Left ventricle myocardium inferior (tissue), 1 donor: ENCODE measurements at regions not wholly inside any gene's neighbourhood (a gene's known extent, or its start where the extent isn't known, plus 50 kb on each side); places are given as distances from the start of the nearest gene placed in this dataset.
"Not testable (repeated sequence)": the region's sequence is repeated elsewhere in the genome, so short reads cannot be mapped to it uniquely, and the experiment has no call there.

Source experiments
- DNase-seq: peaks from one replicate; pipeline ENCODE4 v3.0.0-alpha.2; 2020
- H3K27ac ChIP-seq: fragments of 200-600 bp; replicated peaks from 2 replicates; pipeline ENCODE4 v1.8.0; 2021
- H3K27me3 ChIP-seq: fragments of 200-600 bp; 2 replicates; pipeline ENCODE4 v1.8.0; 2021; ENCODE audit warnings: low read depth
- H3K36me3 ChIP-seq: fragments of 200-600 bp; 2 replicates; pipeline ENCODE4 v1.8.0; 2021
- H3K4me1 ChIP-seq: fragments of 200-600 bp; 2 replicates; pipeline ENCODE4 v1.8.0; 2021
- H3K4me3 ChIP-seq: fragments of 200-600 bp; 2 replicates; pipeline ENCODE4 v1.8.0; 2021; ENCODE audit warnings: mild to moderate bottlenecking, moderate library complexity
- H3K9me3 ChIP-seq: fragments of 200-600 bp; replicated peaks from 2 replicates; pipeline ENCODE4 v1.8.0; 2021
- CTCF ChIP-seq: fragments of 200-600 bp; IDR thresholded peaks from 2 replicates; pipeline ENCODE4 v1.8.0; 2021; ENCODE audit warnings: antibody characterized with exemption, mild to moderate bottlenecking, borderline replicate concordance
- intact Hi-C: fragments of 100-400 bp; cut with micrococcal nuclease; formaldehyde crosslinking; loops from one replicate; pipeline ENCODE4 v1.11.0; 2022
- donor health status: DM: no; HTN: yes; CAD: no; lungs with severe emphysema.

GRCh38 chr3:134721214-134721613, 70.4 kb upstream of the KY start:
- intact Hi-C loops, result no loop called here
- Histone ChIP-seq H3K27ac (no peak overlapping the region), H3K27me3 (no peaks in the 10 kb centered on the region), H3K36me3 (no peaks in the 10 kb centered on the region), H3K4me3 (no peak overlapping the region), H3K4me1 (no peaks in the 10 kb centered on the region), H3K9me3 (no peaks in the 10 kb centered on the region)
- no peak for TF ChIP-seq CTCF
- no peak for DNase-seq

GRCh38 chr3:134722969-134723368, 72.1 kb upstream of the EPHB1 start:
- H3K4me1 ChIP-seq, result no peaks in the 10 kb centered on the region
- intact Hi-C loops, result no loop called here
- TF ChIP-seq CTCF, result no peak
- H3K27me3 ChIP-seq, result no peaks in the 10 kb centered on the region
- H3K4me3 ChIP-seq, result no peak overlapping the region
- no peak overlapping the region for H3K27ac ChIP-seq
- DNase-seq, result no peak
- no peaks in the 10 kb centered on the region for H3K36me3 ChIP-seq
- no peaks in the 10 kb centered on the region for H3K9me3 ChIP-seq

- DNase-seq, result no peak
- H3K27me3 ChIP-seq, result no peaks in the 10 kb centered on the region
- H3K27ac ChIP-seq, result no peak overlapping the region
- no peaks in the 10 kb centered on the region for H3K9me3 ChIP-seq
- intact Hi-C loops, result no loop called here
- no peak for TF ChIP-seq CTCF
- H3K36me3 ChIP-seq, result no peaks in the 10 kb centered on the region
- no peak overlapping the region for H3K4me3 ChIP-seq
- H3K4me1 ChIP-seq, result no peaks in the 10 kb centered on the region
Measured at GRCh38 chr3:134729649-134730048, 65.4 kb upstream of the EPHB1 start.

- Histone ChIP-seq H3K4me3 (no peak overlapping the region), H3K9me3 (no peaks in the 10 kb centered on the region), H3K27me3 (no peaks in the 10 kb centered on the region), H3K27ac (no peak overlapping the region), H3K36me3 (no peaks in the 10 kb centered on the region), H3K4me1 (no peaks in the 10 kb centered on the region)
- intact Hi-C loops, result no loop called here
- TF ChIP-seq CTCF, result no peak
- DNase-seq, result no peak
Measured at GRCh38 chr3:134737516-134737915, 57.5 kb upstream of the EPHB1 start.

GRCh38 chr3:134740077-134740476, 55.0 kb upstream of the EPHB1 start:
- H3K4me1 ChIP-seq, H3K27ac ChIP-seq, H3K9me3 ChIP-seq, H3K36me3 ChIP-seq, H3K4me3 ChIP-seq, intact Hi-C loops, DNase-seq, H3K27me3 ChIP-seq: not testable (repeated sequence)

GRCh38 chr3:134742202-134742601, 52.9 kb upstream of the EPHB1 start:
- no peaks in the 10 kb centered on the region for H3K4me1 ChIP-seq
- no peak for TF ChIP-seq CTCF
- no peak overlapping the region for H3K27ac ChIP-seq
- DNase-seq, result no peak
- no peaks in the 10 kb centered on the region for H3K36me3 ChIP-seq
- no peaks in the 10 kb centered on the region for H3K27me3 ChIP-seq
- peaks cover 3% of the 10 kb centered on the region for H3K9me3 ChIP-seq
- intact Hi-C loops, result no loop called here
- H3K4me3 ChIP-seq, result no peak overlapping the region
